ENCODE measurements at regions not wholly inside any gene's neighbourhood (a gene's known extent, or its start where the extent isn't known, plus 50 kb on each side); places are given as distances from the start of the nearest gene placed in this dataset.
"Not testable (repeated sequence)": the region's sequence is repeated elsewhere in the genome, so short reads cannot be mapped to it uniquely, and the experiment has no call there.

DNA sequence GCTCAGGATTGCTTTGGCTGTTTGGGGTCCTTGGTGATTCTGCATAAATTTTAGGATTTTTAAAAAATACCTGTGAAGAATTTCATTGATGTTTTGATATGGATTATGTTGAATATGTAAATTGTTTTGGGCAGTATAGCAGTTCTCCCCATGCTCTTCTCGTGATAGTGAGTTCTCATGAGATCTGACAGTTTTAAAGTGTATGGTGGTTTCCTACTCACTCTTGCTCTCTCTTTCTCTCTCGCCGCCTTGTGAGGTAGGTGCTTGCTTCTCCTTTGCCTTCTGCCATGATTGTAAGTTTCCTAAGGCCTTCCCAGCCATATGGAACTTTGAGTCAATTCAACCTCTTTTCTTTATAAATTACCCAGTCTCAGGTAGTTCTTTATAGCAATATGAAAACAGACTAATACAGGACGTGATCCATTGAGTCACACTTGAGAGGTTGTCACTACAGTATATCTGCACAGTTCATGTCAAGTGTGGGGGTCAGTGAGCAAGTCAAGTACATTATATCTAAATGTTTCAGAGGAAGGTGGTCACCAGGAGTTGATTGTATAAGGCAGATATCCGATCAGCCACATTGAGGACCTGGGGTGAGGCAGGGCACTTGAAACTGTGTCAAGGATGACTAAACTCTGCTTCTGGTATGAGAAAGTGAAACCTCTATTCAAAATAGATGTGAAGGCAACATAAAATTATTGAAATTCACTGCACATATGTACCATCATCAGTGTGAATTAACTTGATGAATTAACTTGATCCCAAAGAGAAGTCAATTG is 70.7 kb upstream of the CCDC179 start:
- in situ Hi-C loops (cut with HindIII; ENCODE audit: low sequenced_read_pairs) = no loop called here
- TF ChIP-seq CTCF (IDR thresholded peaks at IDR 0.05; ENCODE audit: low read depth, low read length, missing control alignments) = no peak
- H3K4me3 ChIP-seq (ENCODE audit: low read depth, low read length) = no peak overlapping the region
- DNase-seq (ENCODE audit: low read depth) = no peak

- in situ Hi-C loops (cut with HindIII; ENCODE audit: low sequenced_read_pairs) = no loop called here
- no peak for TF ChIP-seq CTCF (IDR thresholded peaks at IDR 0.05; ENCODE audit: low read depth, low read length, missing control alignments)
- no peak overlapping the region for H3K4me3 ChIP-seq (ENCODE audit: low read depth, low read length)
- DNase-seq (ENCODE audit: low read depth) = peak; percentile 1
Observed at GRCh38 chr11:22938691-22939090, 78.4 kb upstream of the CCDC179 start.

GRCh38 chr11:22941544-22941943 is 81.3 kb upstream of the CCDC179 start:
- in situ Hi-C loops (cut with HindIII; ENCODE audit: low sequenced_read_pairs); H3K4me3 ChIP-seq (ENCODE audit: low read depth, low read length); DNase-seq (ENCODE audit: low read depth): not testable (repeated sequence)

DNA sequence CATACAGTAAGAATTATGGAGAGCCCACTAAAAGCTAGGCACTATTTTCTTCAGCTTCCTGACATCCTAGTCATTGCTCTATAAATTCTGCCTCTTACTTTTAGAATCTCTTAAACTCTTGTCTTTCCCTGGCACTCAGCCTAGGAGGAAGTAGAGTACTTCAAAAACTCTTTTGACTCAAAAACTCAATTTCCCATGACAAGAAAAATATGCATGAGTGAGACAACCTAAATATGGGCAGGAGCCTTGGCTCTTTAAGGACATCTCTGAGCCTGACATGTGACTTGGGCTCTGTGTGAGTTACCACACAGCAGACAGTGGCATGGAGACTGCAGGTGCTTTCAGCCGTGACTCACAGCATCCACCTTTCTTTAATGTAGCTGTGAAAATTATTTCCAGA is 97.5 kb upstream of the CCDC179 start:
- in situ Hi-C loops (cut with HindIII; ENCODE audit: low sequenced_read_pairs) = no loop called here
- H3K4me3 ChIP-seq (ENCODE audit: low read depth, low read length) = no peak overlapping the region
- DNase-seq (ENCODE audit: low read depth) = no peak
- no peak for TF ChIP-seq CTCF (IDR thresholded peaks at IDR 0.05; ENCODE audit: low read depth, low read length, missing control alignments)

DNA sequence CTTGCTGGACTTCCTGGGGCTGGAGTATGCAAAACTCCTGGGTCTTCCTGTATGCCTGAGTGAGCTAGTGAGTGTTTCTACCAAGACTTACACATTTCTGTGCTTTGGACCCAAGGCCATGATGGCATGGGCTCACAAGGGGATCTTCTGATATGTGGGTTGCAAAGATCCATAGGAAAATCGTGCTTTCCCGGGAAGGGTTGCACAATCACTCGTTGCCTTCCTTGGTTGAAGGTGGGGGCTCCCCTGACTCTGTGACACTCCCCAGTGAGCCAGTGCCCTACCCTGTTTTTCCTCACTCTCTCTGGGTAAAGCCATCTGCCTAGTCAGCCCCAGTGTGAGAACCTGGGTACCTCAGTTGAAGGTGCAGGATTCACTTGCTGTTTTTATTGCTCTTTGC is 114.0 kb upstream of the CCDC179 start:
- no peak overlapping the region for H3K4me3 ChIP-seq (ENCODE audit: low read depth, low read length)
- TF ChIP-seq CTCF (IDR thresholded peaks at IDR 0.05; ENCODE audit: low read depth, low read length, missing control alignments) = no peak
- no peak for DNase-seq (ENCODE audit: low read depth)
- in situ Hi-C loops (cut with HindIII; ENCODE audit: low sequenced_read_pairs) = no loop called here

- DNase-seq (ENCODE audit: low read depth) = no peak
- in situ Hi-C loops (cut with HindIII; ENCODE audit: low sequenced_read_pairs) = no loop called here
- TF ChIP-seq CTCF (IDR thresholded peaks at IDR 0.05; ENCODE audit: low read depth, low read length, missing control alignments) = no peak
- no peak overlapping the region for H3K4me3 ChIP-seq (ENCODE audit: low read depth, low read length)
Observed at GRCh38 chr11:22976146-22976545, 115.9 kb upstream of the CCDC179 start.

- DNase-seq (ENCODE audit: low read depth) = no peak
- in situ Hi-C loops (cut with HindIII; ENCODE audit: low sequenced_read_pairs) = no loop called here
- H3K4me3 ChIP-seq (ENCODE audit: low read depth, low read length) = no peak overlapping the region
- no peak for TF ChIP-seq CTCF (IDR thresholded peaks at IDR 0.05; ENCODE audit: low read depth, low read length, missing control alignments)
Observed at GRCh38 chr11:22982903-22983302, 122.6 kb upstream of the CCDC179 start.
